HG02610 (cell line): ENCODE measurements at regions not wholly inside any gene's neighbourhood (a gene's known extent, or its start where the extent isn't known, plus 50 kb on each side); places are given as distances from the start of the nearest gene placed in this dataset.

Source experiments
- ATAC-seq: cut with Tn5 transposase; IDR thresholded peaks from one replicate; pipeline ENCODE4 v1.9.1; 2021; ENCODE audit warnings: mild to moderate bottlenecking, moderate library complexity; ENCODE audit not compliant: unreplicated experiment

DNA sequence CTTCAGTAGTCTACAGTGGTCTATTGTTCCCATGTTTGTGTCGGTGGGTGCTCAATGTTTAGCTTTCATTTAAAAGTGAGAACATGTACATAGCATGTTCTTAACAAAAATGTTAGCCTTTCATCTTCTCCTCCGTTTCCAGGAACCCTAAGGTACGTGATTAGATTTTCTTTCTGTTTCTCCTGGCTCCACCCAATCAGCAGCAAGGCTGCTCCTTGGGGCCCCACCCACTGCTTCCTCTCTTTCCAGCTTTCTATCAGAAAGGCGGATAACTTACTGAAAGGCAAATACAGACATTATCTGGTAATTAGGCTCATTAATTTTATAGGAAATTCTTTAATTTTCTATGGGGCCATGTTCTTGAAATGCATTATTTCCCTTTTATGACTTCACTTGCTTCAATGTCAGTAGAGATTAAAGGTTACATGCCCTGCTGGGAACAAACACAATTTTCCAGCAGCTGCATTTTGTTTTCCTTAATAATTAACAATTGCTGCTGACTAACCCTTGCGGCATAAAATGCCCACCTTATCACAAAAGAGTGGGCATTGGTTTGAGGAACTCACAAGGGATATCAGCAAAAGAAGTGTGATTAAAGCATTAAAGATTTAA, 324.9 kb upstream of the SNX7 start:
- ATAC-seq = no peak

DNA sequence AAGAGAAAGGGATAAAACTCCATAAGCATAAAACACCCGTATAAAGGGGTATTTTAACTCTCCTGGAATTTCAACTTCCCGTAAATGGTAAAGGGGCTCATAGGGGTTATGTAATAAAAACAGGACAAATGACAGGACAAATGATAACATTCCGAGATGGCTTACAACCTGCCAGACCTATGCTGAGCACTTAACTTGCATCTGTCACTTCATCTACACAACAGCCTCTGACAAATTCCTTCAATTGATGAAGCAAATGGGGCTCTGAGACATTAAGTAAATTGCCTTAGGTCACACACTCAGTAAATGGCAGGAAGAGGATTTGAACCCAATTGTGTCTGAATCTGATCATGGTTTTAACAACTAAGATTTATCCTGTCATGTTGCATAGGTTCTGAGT, 327.6 kb upstream of the SNX7 start:
- no peak for ATAC-seq

DNA sequence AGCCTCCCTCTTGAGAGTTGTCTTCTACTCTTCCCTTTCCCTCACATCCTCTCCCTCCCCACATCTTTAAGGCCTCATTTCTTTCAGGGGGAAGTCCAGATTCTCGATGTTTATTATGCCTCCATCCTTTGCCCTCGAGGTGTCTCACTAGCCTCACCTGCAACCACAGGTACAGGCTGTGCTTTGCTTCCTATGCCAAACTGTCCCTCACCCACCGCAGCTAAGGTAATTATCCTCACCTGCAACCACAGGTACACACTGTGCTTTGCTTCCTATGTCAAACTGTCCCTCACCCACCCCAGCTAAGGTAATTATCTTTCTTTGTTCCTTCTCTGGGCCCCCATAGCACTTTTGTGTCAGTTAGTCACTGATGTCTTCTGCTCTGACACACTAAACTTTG, 328.1 kb upstream of the SNX7 start:
- no peak for ATAC-seq

DNA sequence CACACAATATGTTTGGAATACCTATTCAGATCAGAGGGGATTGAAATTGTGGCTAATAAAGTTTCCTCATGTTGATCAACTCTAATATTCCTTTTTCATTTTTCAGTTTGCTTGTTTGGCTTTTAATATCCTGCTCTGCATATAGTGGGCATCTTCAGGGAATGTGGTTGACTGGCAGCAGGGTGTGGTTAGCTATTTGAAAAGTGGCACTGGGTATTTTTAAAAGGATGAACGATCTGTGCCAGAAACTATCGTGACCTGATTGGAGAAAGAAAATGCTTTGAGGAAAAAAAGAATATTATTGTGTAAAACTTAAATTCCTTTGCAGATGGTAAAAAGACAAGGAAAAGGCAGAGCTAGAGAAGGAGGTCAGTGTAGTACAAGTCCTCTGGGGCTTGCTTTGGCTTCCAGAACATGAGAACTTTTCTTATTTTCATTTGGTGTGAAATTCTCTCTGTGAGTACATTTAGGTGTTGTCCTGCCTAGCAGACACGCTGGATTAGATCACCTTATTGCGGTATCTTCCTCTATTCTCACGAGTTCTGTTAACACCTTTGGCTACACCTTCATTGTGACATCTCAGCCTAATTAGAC, 329.7 kb upstream of the SNX7 start:
- no peak for ATAC-seq

DNA sequence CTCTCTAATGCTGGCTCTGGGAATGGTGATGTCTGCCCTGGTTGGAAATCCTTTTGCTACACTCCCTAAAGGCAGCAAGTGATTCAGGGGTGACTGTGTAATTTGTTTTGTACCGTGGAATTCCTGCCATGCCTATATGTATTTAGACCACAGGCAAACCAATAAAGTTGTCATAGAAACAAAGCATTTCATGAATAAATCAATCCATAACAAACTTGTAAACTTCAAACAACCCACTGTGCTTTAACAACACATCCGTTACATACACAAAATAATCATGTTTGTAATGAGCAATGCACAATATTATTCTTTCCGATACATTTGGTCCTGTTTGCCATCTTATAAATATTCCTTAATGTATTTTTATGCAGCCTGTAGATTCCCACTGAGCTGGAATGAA, 330.3 kb upstream of the SNX7 start:
- ATAC-seq = no peak

DNA sequence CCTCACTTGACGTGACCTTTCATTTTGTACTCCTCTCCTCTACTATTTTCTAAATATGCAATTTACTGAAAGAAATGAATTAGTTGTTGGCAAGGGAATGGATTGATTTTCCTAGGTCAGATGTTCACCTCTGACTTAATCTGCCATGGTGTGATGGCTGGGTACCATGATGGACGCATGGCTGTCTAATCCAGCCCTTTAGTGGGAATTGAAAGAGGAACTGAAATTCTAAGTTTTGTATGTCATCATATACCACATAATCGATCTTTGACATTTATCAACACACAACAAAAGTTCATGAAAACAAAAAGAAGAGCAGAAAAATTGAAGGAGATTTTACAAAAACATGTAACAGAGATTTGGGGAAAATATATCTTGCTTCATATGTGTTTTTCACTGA, 331.3 kb upstream of the SNX7 start:
- ATAC-seq = no peak

DNA sequence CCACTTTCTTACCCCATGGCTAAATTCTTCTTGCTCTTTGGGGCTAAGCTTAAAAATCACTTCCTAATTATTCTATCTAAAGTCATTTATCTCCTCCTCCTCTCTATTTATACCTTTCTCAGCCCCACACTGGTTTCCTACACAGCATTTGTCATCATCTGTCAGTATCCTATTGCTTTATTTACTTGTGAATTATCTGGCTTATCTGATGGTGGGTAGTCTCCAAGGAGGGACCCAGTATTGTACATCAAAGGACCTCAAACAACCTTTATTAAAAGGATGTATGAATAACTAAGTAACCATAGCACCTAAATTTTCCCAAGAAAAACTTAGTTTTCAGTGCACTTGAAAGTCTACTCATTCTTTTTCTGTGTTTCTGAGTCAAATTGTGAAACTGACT, 332.7 kb upstream of the SNX7 start:
- ATAC-seq = no peak

DNA sequence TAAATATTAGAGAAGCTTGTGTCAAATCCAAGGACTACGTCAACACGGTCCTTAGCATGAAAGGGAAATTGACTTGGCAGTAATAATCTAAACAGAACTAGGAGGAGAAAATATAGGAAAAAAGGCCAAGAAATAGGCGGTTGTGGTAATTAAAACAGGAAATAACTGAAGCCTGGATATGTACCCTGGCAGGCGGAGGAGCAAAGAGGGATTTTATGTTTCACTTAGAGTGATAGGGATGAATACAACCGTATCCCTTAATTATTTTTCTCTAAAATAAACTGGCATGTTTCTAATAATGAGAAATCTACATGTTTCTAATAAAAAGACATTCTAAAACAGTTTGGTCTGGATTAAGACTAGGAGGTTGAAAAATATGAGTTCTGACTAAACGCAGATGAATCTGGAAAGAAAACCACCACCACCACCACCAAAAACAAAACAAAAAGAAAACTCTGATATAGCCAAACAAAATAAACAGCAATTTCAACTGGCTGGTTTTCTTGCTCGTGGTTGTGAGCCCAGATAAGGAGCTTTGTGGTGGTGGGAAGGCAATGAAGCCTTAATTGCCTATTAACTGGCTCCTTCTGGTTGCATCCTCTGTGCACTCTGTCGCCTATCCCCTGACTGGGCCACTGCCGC, 334.2 kb upstream of the SNX7 start:
- no peak for ATAC-seq

DNA sequence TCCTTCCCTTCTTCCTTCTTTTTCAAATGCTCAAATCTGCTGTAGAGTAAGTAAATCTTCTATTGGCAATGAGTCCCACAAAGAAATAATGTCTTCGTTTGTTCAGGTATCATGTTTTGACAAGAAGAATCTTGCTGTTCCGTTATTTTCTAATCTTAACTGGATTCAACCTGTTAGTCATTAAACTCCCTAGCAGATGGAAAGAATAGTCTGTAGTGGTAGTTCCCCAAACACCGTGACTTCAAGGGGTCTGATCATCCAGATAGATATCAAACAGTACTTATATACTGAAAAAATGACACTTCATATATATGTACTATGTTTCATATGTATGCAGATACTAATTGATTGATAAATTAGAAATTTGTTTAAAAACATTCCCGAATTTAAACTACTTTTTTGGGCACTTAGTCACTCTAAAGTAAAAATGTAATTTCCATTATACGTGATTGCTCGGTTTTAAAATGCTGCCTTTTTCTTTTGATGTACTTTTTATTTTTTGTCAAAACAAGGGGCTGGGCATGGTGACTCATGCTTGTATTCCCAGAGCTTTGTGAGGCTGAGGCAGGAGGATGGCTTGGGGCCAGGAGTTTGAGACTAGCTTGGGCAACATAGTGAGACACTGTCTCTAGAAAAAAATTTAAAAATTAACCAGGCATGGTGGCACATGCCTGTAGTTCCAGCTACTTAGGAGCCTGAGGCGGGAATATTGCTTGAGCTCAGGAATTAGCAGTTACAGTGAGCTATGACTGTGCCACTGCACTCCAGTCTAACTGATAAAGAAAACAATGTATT, 335.7 kb upstream of the SNX7 start:
- no peak for ATAC-seq

DNA sequence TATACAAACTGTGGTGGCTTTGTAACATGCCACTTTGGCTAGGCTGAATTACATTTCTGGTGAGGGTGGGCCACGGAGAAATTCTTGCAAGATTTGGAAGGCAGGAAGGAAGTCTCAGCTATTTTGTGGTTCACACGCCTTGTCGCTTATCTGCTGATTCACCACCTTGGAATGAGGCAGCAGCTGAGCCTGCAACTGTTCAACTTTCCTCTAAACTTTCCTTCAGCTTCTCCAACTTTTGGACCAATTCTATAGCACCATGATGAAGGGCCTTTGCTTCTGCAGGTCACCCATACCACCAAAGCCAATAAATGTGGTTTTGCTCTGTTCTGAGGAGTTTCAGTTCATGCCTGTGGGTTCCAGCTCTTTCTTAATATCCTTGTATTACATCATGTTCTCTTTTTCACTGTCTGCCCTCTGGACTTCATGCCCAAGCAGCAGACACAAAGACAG, 337.6 kb upstream of the SNX7 start:
- ATAC-seq = no peak

DNA sequence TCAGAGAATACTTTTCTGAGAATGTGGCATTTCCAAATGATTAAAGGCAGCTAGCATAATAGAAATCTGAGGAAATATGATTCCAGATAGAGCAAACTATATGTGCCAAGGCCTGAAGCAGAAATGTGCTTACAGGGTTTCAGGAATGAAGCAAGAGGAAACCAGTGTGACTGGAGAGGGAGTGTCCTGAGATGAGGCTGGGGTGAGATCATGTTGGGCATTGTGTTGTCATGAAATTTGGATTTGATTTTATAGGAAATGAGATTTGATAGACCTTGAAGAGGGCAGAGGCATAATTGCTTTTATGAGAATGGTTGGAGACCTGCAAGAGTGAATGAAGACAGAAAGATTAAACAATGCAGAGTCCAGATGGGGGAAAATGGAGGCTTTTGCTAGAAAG, 338.1 kb upstream of the SNX7 start:
- no peak for ATAC-seq

DNA sequence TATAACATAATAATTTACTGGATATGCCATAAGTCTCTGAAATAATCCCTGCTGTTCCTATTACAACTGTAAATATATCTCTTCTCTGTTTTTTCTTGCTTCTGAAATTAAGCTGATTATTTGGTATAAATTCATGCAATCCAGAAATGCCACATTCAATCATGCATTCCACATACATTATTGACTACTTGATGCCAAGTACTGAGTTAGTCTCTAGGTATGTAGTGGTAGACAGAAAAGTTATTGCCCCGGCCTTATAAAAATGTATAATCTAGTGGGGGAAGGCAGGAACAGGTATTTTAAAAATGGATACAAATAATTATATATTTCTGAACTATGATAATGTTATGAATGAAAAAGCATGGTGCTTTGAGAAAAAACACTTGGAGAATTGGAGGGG, 338.6 kb upstream of the SNX7 start:
- ATAC-seq = no peak

DNA sequence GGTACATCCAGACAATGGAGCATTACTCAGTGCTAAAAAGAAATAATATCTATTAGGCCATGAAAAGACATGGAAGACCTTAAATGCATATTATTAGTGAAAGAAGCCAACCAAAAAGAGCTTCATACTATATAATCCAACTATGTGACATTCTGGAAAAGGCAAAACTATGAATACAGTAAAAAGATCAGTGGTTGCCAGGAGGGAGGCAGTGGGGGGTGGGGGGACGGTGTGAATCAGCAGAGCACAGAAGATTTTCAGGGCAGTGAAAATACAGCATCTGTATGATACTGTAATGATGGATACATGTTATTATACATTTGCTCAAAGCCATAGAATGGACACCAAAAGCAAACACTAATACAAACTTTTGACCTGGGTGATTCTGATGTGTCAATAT, 339.4 kb upstream of the SNX7 start:
- ATAC-seq = no peak

DNA sequence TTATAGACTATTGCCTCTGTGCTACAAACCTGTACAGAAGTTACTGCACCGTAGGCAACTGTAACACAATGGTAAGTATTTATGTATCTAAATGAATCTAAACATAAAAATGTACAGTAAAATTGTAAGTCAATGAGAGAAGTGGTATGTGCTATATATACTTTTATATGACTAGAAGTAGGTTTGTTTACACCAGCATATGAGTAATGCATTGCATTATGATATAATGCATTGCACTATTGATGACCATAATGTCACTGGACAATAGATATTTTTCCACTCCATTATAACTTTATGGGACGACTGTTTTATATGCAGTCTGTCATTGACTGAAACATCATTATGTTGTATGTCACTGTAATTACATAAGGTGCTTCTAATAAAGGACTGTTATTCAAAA, 340.3 kb upstream of the SNX7 start:
- ATAC-seq = no peak

DNA sequence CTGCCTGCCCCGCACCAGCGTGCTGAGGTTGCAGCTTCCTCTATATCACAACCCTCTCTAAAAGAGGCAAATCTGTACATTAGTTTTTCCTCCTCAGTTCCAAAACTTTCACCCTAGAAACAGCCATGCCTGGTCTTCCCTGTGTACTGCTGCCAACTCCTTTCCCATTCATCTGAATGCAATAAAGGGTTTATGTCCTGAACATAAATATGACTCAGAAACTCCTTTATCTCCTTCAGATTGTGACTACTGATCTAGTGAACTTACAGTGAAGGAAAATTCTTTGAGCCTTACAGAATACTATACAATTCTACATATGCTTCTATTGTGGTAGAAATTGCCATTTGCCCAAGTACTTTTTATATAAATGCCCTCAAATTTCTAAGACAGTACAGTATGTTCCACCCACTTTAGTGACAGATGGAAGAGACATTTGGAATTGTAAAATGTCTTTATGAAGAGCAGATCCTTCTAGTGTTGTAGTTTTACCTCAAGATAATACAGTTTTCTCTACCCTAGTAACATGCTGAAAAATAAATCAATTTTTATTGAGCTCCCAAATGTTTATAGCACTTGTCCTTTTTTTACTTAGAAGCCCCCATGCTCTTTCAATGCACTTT, 345.1 kb upstream of the SNX7 start:
- no peak for ATAC-seq

DNA sequence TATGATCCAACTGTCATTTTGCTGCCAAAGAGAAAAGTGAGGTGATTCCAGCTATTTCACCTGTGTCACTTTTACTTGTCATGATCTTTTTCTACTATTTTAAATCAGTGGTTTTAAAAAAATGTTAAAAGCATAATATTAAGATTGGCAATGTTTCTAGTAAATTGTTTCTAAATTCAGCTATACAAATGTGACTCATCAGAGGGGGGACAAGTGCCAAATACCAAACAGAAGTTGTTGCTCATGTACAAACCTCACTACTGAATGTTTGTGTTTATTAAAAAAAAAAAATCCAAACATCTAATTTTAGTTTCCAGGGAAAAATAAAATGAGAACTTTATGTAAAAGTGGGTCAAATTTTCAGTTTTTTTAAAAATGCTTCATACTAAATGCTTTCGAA, 346.2 kb upstream of the SNX7 start:
- no peak for ATAC-seq

DNA sequence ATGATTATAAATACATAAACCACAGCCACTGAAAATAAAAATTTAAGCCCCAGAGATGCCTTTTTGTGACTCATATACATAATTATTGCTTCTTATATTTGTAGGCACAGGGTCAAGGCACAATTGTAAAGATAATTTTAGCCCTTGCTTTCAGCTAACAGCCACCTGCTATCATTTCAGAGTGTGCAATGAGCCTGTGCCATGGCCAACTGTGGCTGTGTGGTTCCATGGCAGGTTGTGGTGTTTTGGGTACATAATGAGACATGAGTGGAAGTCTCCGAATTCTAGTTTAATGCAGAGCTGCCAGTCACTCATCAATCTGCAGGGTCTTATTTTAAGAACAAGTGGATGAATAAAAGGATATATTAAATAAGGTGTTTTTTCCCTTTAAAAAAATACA, 346.9 kb upstream of the SNX7 start:
- ATAC-seq = no peak

DNA sequence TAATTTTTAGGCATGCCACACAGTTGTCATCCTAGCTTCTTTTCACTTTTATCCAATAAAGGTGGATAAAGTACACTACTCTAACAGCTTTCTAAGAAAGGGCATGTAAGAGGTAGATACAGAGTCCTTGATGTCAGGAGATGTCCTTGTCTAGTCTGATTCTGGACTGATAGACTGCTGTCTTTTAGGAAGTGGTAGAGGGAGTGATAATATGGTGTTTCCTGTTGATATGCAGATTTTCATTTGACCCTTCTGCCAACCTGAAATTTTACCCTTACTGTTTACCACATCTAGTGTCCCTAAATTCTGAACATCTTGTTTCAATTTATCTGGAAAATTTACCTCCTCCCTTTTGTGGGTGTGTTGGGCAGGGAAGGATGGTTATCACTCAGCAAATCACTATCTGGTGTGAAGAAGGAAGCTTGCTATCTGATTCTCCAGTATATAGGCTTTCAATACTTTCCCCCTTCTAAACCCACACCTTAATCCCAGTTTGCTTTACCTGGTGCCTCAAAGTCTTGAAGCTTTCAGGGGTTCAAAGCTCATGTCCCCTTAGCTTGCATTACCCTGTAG, 354.9 kb upstream of the SNX7 start:
- no peak for ATAC-seq

DNA sequence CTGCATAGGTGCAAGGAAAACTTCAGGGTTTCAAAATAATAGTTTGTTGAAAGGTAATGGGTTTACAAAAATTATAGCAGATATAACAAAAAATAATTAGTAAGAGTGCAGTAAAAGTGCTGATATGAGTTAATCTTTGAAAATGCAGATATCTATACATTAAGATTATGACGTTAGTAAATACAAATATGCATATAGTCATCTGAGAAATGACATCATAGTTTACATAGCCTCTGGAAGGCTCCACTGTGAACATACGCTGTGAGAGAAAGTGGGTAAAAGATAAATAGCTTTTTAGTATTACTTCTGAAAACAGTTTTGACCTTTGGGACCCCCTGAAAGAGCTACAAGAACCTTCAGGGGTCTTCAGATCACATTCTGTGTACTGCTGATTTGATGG, 356.2 kb upstream of the SNX7 start:
- no peak for ATAC-seq

DNA sequence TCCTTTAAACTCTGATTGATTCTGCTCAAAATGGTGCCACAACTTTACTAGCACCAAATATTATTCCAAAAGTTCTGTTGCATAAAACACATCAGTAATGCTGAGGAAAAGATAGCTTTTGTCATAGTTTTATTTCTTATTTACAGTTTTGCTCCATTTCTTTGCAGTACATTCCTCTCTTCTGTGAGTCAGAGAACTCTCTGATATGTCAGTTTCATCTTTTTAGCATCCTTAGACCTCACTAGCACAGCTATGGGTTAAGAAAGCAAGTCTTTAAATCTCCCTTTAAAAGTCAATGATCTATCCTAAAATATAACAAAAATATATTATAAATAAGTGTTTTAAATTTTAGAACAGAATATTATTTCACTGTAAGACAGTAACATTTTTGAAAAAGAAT, 356.6 kb upstream of the SNX7 start:
- ATAC-seq = no peak

DNA sequence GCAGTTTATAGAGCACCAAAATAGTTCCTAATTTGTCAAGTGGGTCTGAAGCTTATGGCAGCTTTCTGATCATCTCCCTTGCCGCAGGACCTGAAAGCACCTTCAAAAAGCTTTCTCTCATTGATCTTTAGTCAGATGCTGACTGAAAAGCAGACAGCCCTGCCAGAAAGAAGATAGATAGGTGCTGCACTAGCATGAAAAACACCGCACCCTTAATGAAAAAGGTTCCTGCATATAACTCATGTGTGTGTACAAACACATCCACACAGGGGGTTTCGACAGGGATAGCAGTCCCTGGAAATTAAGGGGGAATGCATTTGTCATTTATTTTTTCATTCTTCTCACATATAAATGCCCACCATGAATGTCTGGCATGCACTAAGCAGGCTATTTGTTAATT, 361.7 kb upstream of the SNX7 start:
- no peak for ATAC-seq
